ENCODE measurements at regions not wholly inside any gene's neighbourhood (a gene's known extent, or its start where the extent isn't known, plus 50 kb on each side); places are given as distances from the start of the nearest gene placed in this dataset.

GRCh38 chr2:7620255-7620654, 703.0 kb downstream of the RNF144A start:
- TF ChIP-seq CTCF (IDR thresholded peaks at IDR 0.05) (no peak), POLR2AphosphoS5 (IDR thresholded peaks at IDR 0.05) (no peak), POLR2A (IDR thresholded peaks at IDR 0.05; ENCODE audit: low read depth) (no peak), EP300 (IDR thresholded peaks at IDR 0.05) (no peak)

Measured in esophagus muscularis mucosa (tissue), 4 donors.